DND-41 (cell line): ENCODE measurements at regions not wholly inside any gene's neighbourhood (a gene's known extent, or its start where the extent isn't known, plus 50 kb on each side); places are given as distances from the start of the nearest gene placed in this dataset.
"Not testable (repeated sequence)": the region's sequence is repeated elsewhere in the genome, so short reads cannot be mapped to it uniquely, and the experiment has no call there.

Experiments used
- ATAC-seq: fragments of 200-7000 bp; cut with Tn5 transposase; 3 replicates; pipeline ENCODE4 v1.9.1; 2021; ENCODE audit warnings: low read depth; ENCODE audit not compliant: insufficient read depth
- DNase-seq: peaks from one replicate; pipeline ENCODE4 v3.0.0-alpha.2; 2020
- H2AFZ ChIP-seq: 2 replicates; pipeline ENCODE4 v1.6.0; 2012; ENCODE audit warnings: low read depth, low read length
- H3K27ac ChIP-seq: 2 replicates; pipeline ENCODE4 v1.5.1; 2012; ENCODE audit warnings: low read length, inconsistent platforms
- H3K27me3 ChIP-seq: fragments of 200-600 bp; sonication (generic); 2 replicates; pipeline ENCODE4 v1.6.0; 2012; ENCODE audit warnings: low read length, mild to moderate bottlenecking, inconsistent platforms; ENCODE audit not compliant: insufficient read depth, poor library complexity
- H3K36me3 ChIP-seq: 2 replicates; pipeline ENCODE4 v1.5.1; 2012; ENCODE audit warnings: low read length, inconsistent platforms; ENCODE audit not compliant: insufficient read depth
- H3K4me1 ChIP-seq: 2 replicates; pipeline ENCODE4 v1.5.1; 2012; ENCODE audit warnings: mild to moderate bottlenecking, low read length; ENCODE audit not compliant: insufficient read depth
- H3K4me2 ChIP-seq: 2 replicates; pipeline ENCODE4 v1.6.0; 2012; ENCODE audit warnings: mild to moderate bottlenecking, moderate library complexity, low read length, inconsistent platforms; ENCODE audit not compliant: insufficient read depth
- H3K4me3 ChIP-seq, 2 experiments: fragments of 200-600 bp in 1 of 2; shearing (Covaris generic) in 1 of 2; 2 replicates each; pipeline ENCODE4 v1.5.1; 2012 to 2016; ENCODE audit warnings: inconsistent platforms in 2 of 2, low read length in 2 of 2, mild to moderate bottlenecking in 2 of 2, low read depth in 1 of 2, moderate library complexity in 1 of 2
- H3K79me2 ChIP-seq: 2 replicates; pipeline ENCODE4 v1.6.0; 2012; ENCODE audit warnings: low read length, inconsistent platforms; ENCODE audit not compliant: insufficient read depth
- H3K9ac ChIP-seq: 2 replicates; pipeline ENCODE4 v1.6.0; 2012; ENCODE audit warnings: low read depth, mild to moderate bottlenecking, inconsistent platforms, low read length, moderate library complexity
- H3K9me3 ChIP-seq: 2 replicates; pipeline ENCODE4 v1.5.1; 2012; ENCODE audit warnings: low read length, moderate library complexity, mild to moderate bottlenecking, inconsistent platforms; ENCODE audit not compliant: insufficient read depth, severe bottlenecking
- H4K20me1 ChIP-seq: 2 replicates; pipeline ENCODE4 v1.6.0; 2012; ENCODE audit warnings: low read length; ENCODE audit not compliant: insufficient read depth
- CTCF ChIP-seq: IDR thresholded peaks from 2 replicates; pipeline ENCODE4 v1.5.1; 2012; ENCODE audit warnings: borderline replicate concordance, low read length, moderate library complexity, mild to moderate bottlenecking; ENCODE audit not compliant: poor library complexity, severe bottlenecking; ENCODE audit errors: extremely low read depth
- EZH2 ChIP-seq: IDR thresholded peaks from 3 replicates; pipeline ENCODE4 v1.6.1; 2012; ENCODE audit warnings: borderline replicate concordance, low read depth, mild to moderate bottlenecking, moderate library complexity, low read length, inconsistent platforms; ENCODE audit not compliant: severe bottlenecking

GRCh38 chr3:137709011-137709601 lies 55.0 kb upstream of the SOX14 start:
- no peaks in the 10 kb centered on the region for H3K9me3 ChIP-seq
- no peaks in the 10 kb centered on the region for H4K20me1 ChIP-seq
- H3K27ac ChIP-seq, result no peak overlapping the region
- H3K27me3 ChIP-seq, result no peaks in the 10 kb centered on the region
- no peaks in the 10 kb centered on the region for H3K79me2 ChIP-seq
- ATAC-seq, result no peak
- no peak overlapping the region for H3K4me2 ChIP-seq
- H2AFZ ChIP-seq, result no peak overlapping the region
- H3K36me3 ChIP-seq, result no peaks in the 10 kb centered on the region
- H3K4me3 ChIP-seq, result no peak overlapping the region
- no peak for TF ChIP-seq EZH2
- TF ChIP-seq CTCF, result peak; percentile 29
- DNase-seq, result no peak
- H3K4me1 ChIP-seq, result no peaks in the 10 kb centered on the region
- no peak overlapping the region for H3K9ac ChIP-seq

GRCh38 chr3:137713965-137714364 lies 50.1 kb upstream of the SOX14 start:
- H3K36me3 ChIP-seq, H3K9me3 ChIP-seq, H3K9ac ChIP-seq, H3K4me2 ChIP-seq, H3K4me3 ChIP-seq, H3K27ac ChIP-seq, DNase-seq, H4K20me1 ChIP-seq, ATAC-seq, H3K4me1 ChIP-seq, H3K79me2 ChIP-seq, H3K27me3 ChIP-seq, H2AFZ ChIP-seq: not testable (repeated sequence)
